Tibial nerve (tissue), 4 donors: ENCODE measurements at regions not wholly inside any gene's neighbourhood (a gene's known extent, or its start where the extent isn't known, plus 50 kb on each side); places are given as distances from the start of the nearest gene placed in this dataset.

ENCODE experiments used
- EP300 ChIP-seq, 2 donors: sonication (generic); formaldehyde crosslinking; IDR thresholded peaks; one replicate each; pipeline ENCODE4 v1.6.1; 2017; ENCODE audit warnings: antibody characterized with exemption in 2 of 2, mild to moderate bottlenecking in 1 of 2
- POLR2A ChIP-seq, 2 donors: fragments of 450-650 bp; IDR thresholded peaks; one replicate each; pipeline ENCODE4 v1.6.1; 2017; ENCODE audit warnings: antibody characterized with exemption in 2 of 2, mild to moderate bottlenecking in 2 of 2, moderate library complexity in 2 of 2
- TF ChIP-seq, protein P1 (sequence below), 5 experiments: fragments of 200-600 bp in 3 of 5; fragments of 450-650 bp in 2 of 5; sonication (generic) in 3 of 5; IDR thresholded peaks; one replicate each; pipeline ENCODE4 v1.5.1; 2016 to 2019; ENCODE audit warnings: antibody characterized with exemption in 5 of 5, mild to moderate bottlenecking in 3 of 5, moderate library complexity in 2 of 5

DNA sequence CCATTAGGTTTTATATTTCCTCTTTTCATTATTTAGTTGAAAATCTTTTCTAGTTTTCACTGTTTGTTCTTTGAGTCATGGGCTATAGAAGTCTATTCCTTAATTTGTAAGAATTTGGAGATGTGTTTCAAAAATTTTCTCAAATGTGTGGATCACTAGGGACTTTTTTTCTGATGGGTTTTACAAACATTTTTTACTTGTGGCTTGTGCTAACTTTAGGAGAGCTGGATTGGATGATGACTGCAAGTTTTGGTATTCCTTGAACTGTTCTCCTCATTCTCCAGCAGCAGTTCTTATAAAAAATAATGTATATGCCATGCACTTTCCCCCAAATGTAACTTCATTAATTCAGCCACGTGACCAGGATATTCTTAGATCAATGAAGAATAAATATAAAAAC, 94.7 kb upstream of the CWC22 start:
- TF ChIP-seq, protein P1, sequence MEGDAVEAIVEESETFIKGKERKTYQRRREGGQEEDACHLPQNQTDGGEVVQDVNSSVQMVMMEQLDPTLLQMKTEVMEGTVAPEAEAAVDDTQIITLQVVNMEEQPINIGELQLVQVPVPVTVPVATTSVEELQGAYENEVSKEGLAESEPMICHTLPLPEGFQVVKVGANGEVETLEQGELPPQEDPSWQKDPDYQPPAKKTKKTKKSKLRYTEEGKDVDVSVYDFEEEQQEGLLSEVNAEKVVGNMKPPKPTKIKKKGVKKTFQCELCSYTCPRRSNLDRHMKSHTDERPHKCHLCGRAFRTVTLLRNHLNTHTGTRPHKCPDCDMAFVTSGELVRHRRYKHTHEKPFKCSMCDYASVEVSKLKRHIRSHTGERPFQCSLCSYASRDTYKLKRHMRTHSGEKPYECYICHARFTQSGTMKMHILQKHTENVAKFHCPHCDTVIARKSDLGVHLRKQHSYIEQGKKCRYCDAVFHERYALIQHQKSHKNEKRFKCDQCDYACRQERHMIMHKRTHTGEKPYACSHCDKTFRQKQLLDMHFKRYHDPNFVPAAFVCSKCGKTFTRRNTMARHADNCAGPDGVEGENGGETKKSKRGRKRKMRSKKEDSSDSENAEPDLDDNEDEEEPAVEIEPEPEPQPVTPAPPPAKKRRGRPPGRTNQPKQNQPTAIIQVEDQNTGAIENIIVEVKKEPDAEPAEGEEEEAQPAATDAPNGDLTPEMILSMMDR (IDR thresholded peaks at IDR 0.05) = no peak
- no peak for TF ChIP-seq POLR2A (IDR thresholded peaks at IDR 0.05)
- TF ChIP-seq EP300 (IDR thresholded peaks at IDR 0.05) = no peak
